PC-3 (cell line): ENCODE measurements at regions not wholly inside any gene's neighbourhood (a gene's known extent, or its start where the extent isn't known, plus 50 kb on each side); places are given as distances from the start of the nearest gene placed in this dataset.

Source experiments
- EZH2 ChIP-seq: fragments of 300-600 bp; sonication (generic); IDR thresholded peaks from one replicate; pipeline ENCODE4 v1.6.1; 2017; ENCODE audit warnings: antibody characterized with exemption, mild to moderate bottlenecking, low read length; ENCODE audit not compliant: unreplicated experiment
- TF ChIP-seq, protein P1 (sequence below): fragments of 300-600 bp; sonication (generic); conservative IDR thresholded peaks from 2 replicates; pipeline ENCODE4 v1.5.1; 2017; ENCODE audit warnings: antibody characterized with exemption, low read depth, mild to moderate bottlenecking, low read length

- no peak for TF ChIP-seq EZH2
- TF ChIP-seq, protein P1, sequence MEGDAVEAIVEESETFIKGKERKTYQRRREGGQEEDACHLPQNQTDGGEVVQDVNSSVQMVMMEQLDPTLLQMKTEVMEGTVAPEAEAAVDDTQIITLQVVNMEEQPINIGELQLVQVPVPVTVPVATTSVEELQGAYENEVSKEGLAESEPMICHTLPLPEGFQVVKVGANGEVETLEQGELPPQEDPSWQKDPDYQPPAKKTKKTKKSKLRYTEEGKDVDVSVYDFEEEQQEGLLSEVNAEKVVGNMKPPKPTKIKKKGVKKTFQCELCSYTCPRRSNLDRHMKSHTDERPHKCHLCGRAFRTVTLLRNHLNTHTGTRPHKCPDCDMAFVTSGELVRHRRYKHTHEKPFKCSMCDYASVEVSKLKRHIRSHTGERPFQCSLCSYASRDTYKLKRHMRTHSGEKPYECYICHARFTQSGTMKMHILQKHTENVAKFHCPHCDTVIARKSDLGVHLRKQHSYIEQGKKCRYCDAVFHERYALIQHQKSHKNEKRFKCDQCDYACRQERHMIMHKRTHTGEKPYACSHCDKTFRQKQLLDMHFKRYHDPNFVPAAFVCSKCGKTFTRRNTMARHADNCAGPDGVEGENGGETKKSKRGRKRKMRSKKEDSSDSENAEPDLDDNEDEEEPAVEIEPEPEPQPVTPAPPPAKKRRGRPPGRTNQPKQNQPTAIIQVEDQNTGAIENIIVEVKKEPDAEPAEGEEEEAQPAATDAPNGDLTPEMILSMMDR: no peak
Observed at GRCh38 chr15:69673291-69673881, 220.8 kb downstream of the RPLP1 start.
